HEK293 (cell line): ENCODE measurements at regions not wholly inside any gene's neighbourhood (a gene's known extent, or its start where the extent isn't known, plus 50 kb on each side); places are given as distances from the start of the nearest gene placed in this dataset.

Experiments used
- BCL11B ChIP-seq: fragments of 450-650 bp; formaldehyde crosslinking; IDR thresholded peaks from 2 replicates; pipeline ENCODE4 v1.5.1; 2016; ENCODE audit warnings: low read depth, missing biosample characterization, missing genetic modification characterization
- CTCF ChIP-seq: fragments of 450-650 bp; formaldehyde crosslinking; IDR thresholded peaks from 2 replicates; pipeline ENCODE4 v1.5.1; 2016; ENCODE audit warnings: missing biosample characterization, missing genetic modification characterization
- GLI2 ChIP-seq: fragments of 450-650 bp; formaldehyde crosslinking; IDR thresholded peaks from 2 replicates; pipeline ENCODE4; 2017; ENCODE audit warnings: missing biosample characterization, missing genetic modification characterization, low read depth, borderline replicate concordance
- GLIS1 ChIP-seq: fragments of 450-650 bp; formaldehyde crosslinking; IDR thresholded peaks from 2 replicates; pipeline ENCODE4 v1.5.1; 2016; ENCODE audit warnings: missing biosample characterization, missing genetic modification characterization
- IKZF3 ChIP-seq: fragments of 450-650 bp; IDR thresholded peaks from 2 replicates; pipeline ENCODE4 v1.5.0; 2018; ENCODE audit warnings: missing biosample characterization, mild to moderate bottlenecking, missing genetic modification characterization, moderate library complexity
- INSM2 ChIP-seq: fragments of 450-650 bp; formaldehyde crosslinking; IDR thresholded peaks from 2 replicates; pipeline ENCODE4 v1.5.1; 2016; ENCODE audit warnings: missing biosample characterization, missing genetic modification characterization
- SCRT2 ChIP-seq: fragments of 450-650 bp; formaldehyde crosslinking; IDR thresholded peaks from 2 replicates; pipeline ENCODE4 v1.5.1; 2016; ENCODE audit warnings: missing biosample characterization, missing genetic modification characterization
- TCF7L2 ChIP-seq: IDR thresholded peaks from 2 replicates; pipeline ENCODE4 v1.6.1; 2011; ENCODE audit warnings: low read depth, mild to moderate bottlenecking, inconsistent platforms, low read length, moderate library complexity, borderline replicate concordance
- YY1 ChIP-seq: fragments of 450-650 bp; formaldehyde crosslinking; IDR thresholded peaks from 2 replicates; pipeline ENCODE4 v1.5.1; 2018; ENCODE audit warnings: missing biosample characterization, missing genetic modification characterization
- ZBTB44 ChIP-seq: fragments of 450-650 bp; IDR thresholded peaks from 2 replicates; pipeline ENCODE4 v1.5.1; 2018; ENCODE audit warnings: missing biosample characterization, mild to moderate bottlenecking, missing genetic modification characterization
- ZBTB8A ChIP-seq: fragments of 450-650 bp; formaldehyde crosslinking; IDR thresholded peaks from 2 replicates; pipeline ENCODE4 v1.5.1; 2016; ENCODE audit warnings: missing biosample characterization, missing genetic modification characterization
- ZEB2 ChIP-seq: fragments of 450-650 bp; formaldehyde crosslinking; IDR thresholded peaks from 2 replicates; pipeline ENCODE4 v1.5.1; 2016; ENCODE audit warnings: missing biosample characterization, missing genetic modification characterization
- ZFP69B ChIP-seq: fragments of 450-650 bp; formaldehyde crosslinking; IDR thresholded peaks from 2 replicates; pipeline ENCODE4 v1.5.1; 2016; ENCODE audit warnings: missing biosample characterization, missing genetic modification characterization
- ZNF10 ChIP-seq: fragments of 450-650 bp; formaldehyde crosslinking; IDR thresholded peaks from 2 replicates; pipeline ENCODE4 v1.5.1; 2017; ENCODE audit warnings: missing biosample characterization, missing genetic modification characterization
- ZNF18 ChIP-seq: fragments of 450-650 bp; formaldehyde crosslinking; IDR thresholded peaks from 2 replicates; pipeline ENCODE4 v1.5.1; 2016; ENCODE audit warnings: missing biosample characterization, missing genetic modification characterization
- ZNF211 ChIP-seq: fragments of 450-650 bp; formaldehyde crosslinking; IDR thresholded peaks from 2 replicates; pipeline ENCODE4 v1.5.1; 2016; ENCODE audit warnings: low read depth, missing biosample characterization, missing genetic modification characterization
- ZNF324 ChIP-seq: fragments of 450-650 bp; formaldehyde crosslinking; IDR thresholded peaks from 2 replicates; pipeline ENCODE4 v1.5.1; 2016; ENCODE audit warnings: missing biosample characterization, missing genetic modification characterization
- ZNF335 ChIP-seq: fragments of 450-650 bp; formaldehyde crosslinking; conservative IDR thresholded peaks from 2 replicates; pipeline ENCODE4 v1.5.1; 2016; ENCODE audit warnings: missing biosample characterization, missing genetic modification characterization
- ZNF362 ChIP-seq: fragments of 450-650 bp; formaldehyde crosslinking; IDR thresholded peaks from 2 replicates; pipeline ENCODE4 v1.5.1; 2016; ENCODE audit warnings: missing biosample characterization, missing genetic modification characterization
- ZNF488 ChIP-seq: fragments of 450-650 bp; formaldehyde crosslinking; IDR thresholded peaks from 2 replicates; pipeline ENCODE4 v1.5.1; 2016; ENCODE audit warnings: missing biosample characterization, missing genetic modification characterization
- ZNF501 ChIP-seq: fragments of 450-650 bp; formaldehyde crosslinking; IDR thresholded peaks from 2 replicates; pipeline ENCODE4 v1.5.1; 2016; ENCODE audit warnings: missing biosample characterization, missing genetic modification characterization
- ZNF513 ChIP-seq: fragments of 450-650 bp; IDR thresholded peaks from 2 replicates; pipeline ENCODE4 v1.5.1; 2018; ENCODE audit warnings: missing biosample characterization, missing genetic modification characterization
- ZNF548 ChIP-seq: fragments of 450-650 bp; formaldehyde crosslinking; IDR thresholded peaks from 2 replicates; pipeline ENCODE4 v1.5.1; 2016; ENCODE audit warnings: missing biosample characterization, missing genetic modification characterization
- ZNF561 ChIP-seq: fragments of 450-650 bp; IDR thresholded peaks from 2 replicates; pipeline ENCODE4 v1.5.1; 2018; ENCODE audit warnings: missing biosample characterization, missing genetic modification characterization, borderline replicate concordance
- ZNF580 ChIP-seq: fragments of 450-650 bp; formaldehyde crosslinking; IDR thresholded peaks from 2 replicates; pipeline ENCODE4 v1.5.1; 2016; ENCODE audit warnings: missing biosample characterization, missing genetic modification characterization
- ZNF596 ChIP-seq: fragments of 450-650 bp; IDR thresholded peaks from 2 replicates; pipeline ENCODE4 v1.5.0; 2018; ENCODE audit warnings: missing biosample characterization, mild to moderate bottlenecking, missing genetic modification characterization, moderate library complexity
- ZNF600 ChIP-seq: fragments of 450-650 bp; formaldehyde crosslinking; IDR thresholded peaks from 2 replicates; pipeline ENCODE4 v1.5.1; 2016; ENCODE audit warnings: missing biosample characterization, missing genetic modification characterization
- ZSCAN4 ChIP-seq: fragments of 450-650 bp; formaldehyde crosslinking; IDR thresholded peaks from 2 replicates; pipeline ENCODE4 v1.5.1; 2017; ENCODE audit warnings: missing biosample characterization, missing genetic modification characterization

GRCh38 chr22:27212617-27213177, 555.3 kb downstream of the MIAT start (continued):
- TF ChIP-seq ZNF488 (tag by site-specific recombination) (peak; percentile 97), ZNF362 (tag by site-specific recombination) (no peak), ZNF600 (tag by site-specific recombination) (peak; percentile 53; the same call in 1 of the 2 replicates), TCF7L2 (peak; percentile 85), ZNF580 (tag by site-specific recombination) (peak; percentile 86), GLI2 (tag by site-specific recombination) (peak; percentile 97), ZNF324 (peak; percentile 91), IKZF3 (peak; percentile 81; the same call in 1 of the 2 replicates), BCL11B (tag by site-specific recombination) (no peak), INSM2 (tag by site-specific recombination) (peak; percentile 98), ZNF18 (tag by site-specific recombination) (peak; percentile 97), ZNF548 (no peak), ZNF596 (tag by site-specific recombination) (peak; percentile 40), ZNF335 (tag by site-specific recombination) (peak; percentile 32), ZFP69B (tag by site-specific recombination) (peak; percentile 70), SCRT2 (tag by site-specific recombination) (peak; percentile 75; the same call in 1 of the 2 replicates), CTCF (no peak), ZNF561 (tag by site-specific recombination) (peak; percentile 96), ZSCAN4 (tag by site-specific recombination) (0 out of 2 replicates have a peak, but pooled peaks have one; percentile 51), YY1 (tag by site-specific recombination) (peak; percentile 58; the same call in 1 of the 2 replicates), ZBTB44 (tag by site-specific recombination) (peak; percentile 93), ZNF513 (tag by site-specific recombination) (peak; percentile 38), ZBTB8A (tag by site-specific recombination) (peak; percentile 64), ZNF501 (tag by site-specific recombination) (peak; percentile 63; the same call in 1 of the 2 replicates), ZNF211 (tag by site-specific recombination) (no peak), ZEB2 (tag by site-specific recombination) (peak; percentile 98), GLIS1 (tag by site-specific recombination) (peak; percentile 95), ZNF10 (tag by site-specific recombination) (peak; percentile 89; the same call in 1 of the 2 replicates)
